Panc1 (cell line): ENCODE measurements at regions not wholly inside any gene's neighbourhood (a gene's known extent, or its start where the extent isn't known, plus 50 kb on each side); places are given as distances from the start of the nearest gene placed in this dataset.

Experiments used
- ATAC-seq: fragments of 200-7000 bp; cut with Tn5 transposase; 2 replicates; pipeline ENCODE4 v1.9.1; 2020; ENCODE audit warnings: mild to moderate bottlenecking, moderate library complexity
- BruUV-seq: library from RNA; stranded (reverse); fragments of 400-500 nt; replicated peaks from 2 replicates; lab custom pipeline; 2021; lab: Mats Ljungman, UMichigan
- CTCF ChIA-PET: fragments of 300-600 bp; sonication (Branson Sonifier 250); formaldehyde crosslinking; loops from one replicate; lab custom pipeline; 2022; ENCODE audit warnings: antibody characterized with exemption; lab: Charles Lee
- POLR2A ChIA-PET: fragments of 300-600 bp; sonication (Branson Sonifier 250); formaldehyde crosslinking; loops from one replicate; lab custom pipeline; 2022; ENCODE audit warnings: antibody characterized with exemption; lab: Charles Lee
- DNase-seq: peaks from one replicate; pipeline ENCODE4 v3.0.0-alpha.2; 2010; ENCODE audit warnings: low read depth, low spot score
- H3K27ac ChIP-seq: 2 replicates; pipeline ENCODE4 v1.5.1; 2011; ENCODE audit warnings: mild to moderate bottlenecking, low read length, inconsistent platforms
- H3K27me3 ChIP-seq: fragments of 200-500 bp; sonication (Bioruptor generic); 2 replicates; pipeline ENCODE4 v1.6.0; 2014; ENCODE audit warnings: low read length, inconsistent platforms; ENCODE audit not compliant: control insufficient read depth, insufficient read depth
- H3K36me3 ChIP-seq: fragments of 200-500 bp; sonication (Bioruptor generic); 2 replicates; pipeline ENCODE4 v1.5.1; 2014; ENCODE audit warnings: inconsistent platforms, mild to moderate bottlenecking, low read length, moderate library complexity; ENCODE audit not compliant: control insufficient read depth, insufficient read depth
- H3K4me1 ChIP-seq: 2 replicates; pipeline ENCODE4 v1.5.1; 2011; ENCODE audit warnings: inconsistent platforms, mild to moderate bottlenecking, low read length, moderate library complexity; ENCODE audit not compliant: control insufficient read depth, insufficient read depth
- H3K4me3 ChIP-seq, 2 experiments: 2 replicates each; pipeline ENCODE4 v1.5.1; 2011 to 2012; ENCODE audit warnings: low read depth in 2 of 2, low read length in 2 of 2, mild to moderate bottlenecking in 2 of 2, inconsistent platforms in 1 of 2, moderate library complexity in 1 of 2
- H3K9me3 ChIP-seq: fragments of 200-500 bp; sonication (Bioruptor generic); 2 replicates; pipeline ENCODE4 v1.5.1; 2014; ENCODE audit warnings: low read depth, mild to moderate bottlenecking, inconsistent platforms, low read length, moderate library complexity; ENCODE audit not compliant: control insufficient read depth, insufficient read depth
- CTCF ChIP-seq: fragments of 450-650 bp; IDR thresholded peaks from 2 replicates; pipeline ENCODE4 v1.5.1; 2017; ENCODE audit warnings: mild to moderate bottlenecking
- POLR2AphosphoS5 ChIP-seq: IDR thresholded peaks from 2 replicates; pipeline ENCODE4 v1.6.1; 2012; ENCODE audit warnings: mild to moderate bottlenecking, low read depth, low read length, moderate library complexity
- REST ChIP-seq, 2 experiments: IDR thresholded peaks; 2 replicates each; pipeline ENCODE4 v1.6.1; 2011 to 2012; ENCODE audit warnings: low read depth in 2 of 2, control low read depth in 1 of 2, low read length in 1 of 2, mild to moderate bottlenecking in 1 of 2, moderate library complexity in 1 of 2; ENCODE audit not compliant: insufficient read depth in 1 of 2
- SIN3A ChIP-seq: IDR thresholded peaks from 2 replicates; pipeline ENCODE4 v1.6.1; 2012; ENCODE audit warnings: low read depth, mild to moderate bottlenecking, low read length, moderate library complexity, borderline replicate concordance; ENCODE audit not compliant: insufficient read depth
- TCF7L2 ChIP-seq: IDR thresholded peaks from 2 replicates; pipeline ENCODE4 v1.6.1; 2011; ENCODE audit warnings: mild to moderate bottlenecking, low read depth, low read length, inconsistent platforms
- in situ Hi-C: cut with HindIII; loops from 2 replicates; pipeline ENCODE4 v1.10.0; 2016; ENCODE audit warnings: low sequenced_read_pairs, low pct_unique_long_range_greater_than_20kb
- intact Hi-C: fragments of 100-400 bp; cut with micrococcal nuclease; formaldehyde crosslinking; loops from one replicate; pipeline ENCODE4 v1.10.0; 2022; ENCODE audit not compliant: unreplicated experiment

GRCh38 chr7:1293950-1294411, 61.3 kb downstream of the UNCX start:
- ATAC-seq (no peak), DNase-seq (no peak)
- Histone ChIP-seq H3K4me3 (no peak overlapping the region), H3K4me1 (peaks cover 19% of the 10 kb centered on the region), H3K9me3 (no peaks in the 10 kb centered on the region), H3K36me3 (no peaks in the 10 kb centered on the region), H3K27ac (no peak overlapping the region), H3K27me3 (no peaks in the 10 kb centered on the region)
- POLR2A ChIA-PET = no interaction called here
- CTCF ChIA-PET = no interaction called here
- no peak for TF ChIP-seq SIN3A
- TF ChIP-seq REST (IDR thresholded peaks at IDR 0.05; ENCODE audit: insufficient read depth in 1 of 2, low read depth in 2 of 2, low read length in 1 of 2) = no peak
- TF ChIP-seq TCF7L2 = no peak
- TF ChIP-seq CTCF = no peak
- no peak for TF ChIP-seq POLR2AphosphoS5
- intact Hi-C loops = no loop called here
- BruUV-seq = no TSS peak
- in situ Hi-C loops = no loop called here

DNA sequence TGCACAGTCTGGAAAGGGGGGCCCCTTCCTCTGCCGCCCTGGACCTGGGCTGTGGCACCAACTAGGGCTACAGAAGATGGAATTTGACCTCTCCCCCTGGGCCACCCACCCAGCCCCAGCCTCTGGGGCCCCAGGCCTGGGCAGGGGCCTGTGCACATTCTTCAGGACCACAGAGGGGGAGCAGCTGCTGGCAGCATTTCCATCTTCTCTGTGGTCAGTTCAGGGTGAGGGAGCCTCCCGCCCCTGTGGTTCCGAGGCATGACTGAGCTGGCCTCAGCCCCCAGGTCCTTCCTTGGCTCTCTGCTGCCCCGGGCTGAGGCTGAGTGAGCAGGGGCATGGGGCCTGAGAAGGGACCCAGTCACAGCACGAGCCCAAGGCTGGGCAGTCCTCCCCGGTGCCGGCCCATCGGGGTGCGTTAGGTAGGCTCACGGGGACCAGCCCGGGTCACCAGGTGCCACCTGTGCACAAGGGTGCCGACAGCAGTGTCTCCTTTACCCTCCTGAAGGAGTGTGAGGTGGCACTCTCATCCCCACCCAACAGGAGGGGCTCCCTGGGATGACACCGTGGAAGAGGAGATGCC, 63.2 kb downstream of the UNCX start:
- H3K9me3 ChIP-seq = no peaks in the 10 kb centered on the region
- intact Hi-C loops = no loop called here
- no peak for DNase-seq
- ChIA-PET POLR2A (no interaction called here), CTCF (no interaction called here)
- H3K4me3 ChIP-seq = no peak overlapping the region
- BruUV-seq = no TSS peak
- TF ChIP-seq REST (IDR thresholded peaks at IDR 0.05; ENCODE audit: insufficient read depth in 1 of 2, low read depth in 2 of 2, low read length in 1 of 2) = no peak
- no peak for TF ChIP-seq SIN3A
- no peak for TF ChIP-seq POLR2AphosphoS5
- TF ChIP-seq TCF7L2 = no peak
- TF ChIP-seq CTCF = no peak
- H3K27me3 ChIP-seq = no peaks in the 10 kb centered on the region
- no peak overlapping the region for H3K27ac ChIP-seq
- ATAC-seq = no peak
- no peaks in the 10 kb centered on the region for H3K36me3 ChIP-seq
- H3K4me1 ChIP-seq = peaks cover 20% of the 10 kb centered on the region
- in situ Hi-C loops = no loop called here
